ENCODE measurements at regions not wholly inside any gene's neighbourhood (a gene's known extent, or its start where the extent isn't known, plus 50 kb on each side); places are given as distances from the start of the nearest gene placed in this dataset.

DNA sequence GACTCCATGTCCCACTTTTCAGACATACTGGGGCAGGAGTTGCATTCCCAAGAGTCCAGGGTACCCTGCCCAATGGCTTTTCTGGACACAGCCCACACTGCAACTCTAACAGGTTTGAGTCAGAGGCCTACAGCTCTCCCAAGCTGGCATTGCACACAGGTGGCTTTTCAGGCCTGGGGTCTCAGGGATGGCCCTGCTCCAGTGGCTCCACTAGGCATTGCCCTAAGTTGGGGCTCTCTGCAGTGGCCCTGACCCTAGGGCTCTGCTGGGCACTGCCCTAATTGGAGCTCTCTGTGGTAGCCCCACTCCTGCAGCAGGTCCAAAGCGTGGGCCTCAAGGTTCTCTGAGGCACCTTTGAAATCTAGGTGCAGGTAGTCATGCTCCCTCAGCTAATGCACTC, 408.8 kb downstream of the SUCLA2 start:
- Histone ChIP-seq H4K5ac (ENCODE audit: low read depth, low read length) (no peak overlapping the region), H3K18ac (ENCODE audit: low read depth, low read length) (no peak overlapping the region), H2AK5ac (ENCODE audit: low read depth, low read length) (no peak overlapping the region), H2BK20ac (ENCODE audit: low read depth, low read length) (no peak overlapping the region), H4K8ac (ENCODE audit: low read depth in 2 of 2, low read length in 2 of 2) (no peak overlapping the region), H2AFZ (replicated peaks; ENCODE audit: low read length, poor library complexity) (no peak overlapping the region), H2AK9ac (replicated peaks; ENCODE audit: low read depth, low read length, poor library complexity) (no peak overlapping the region), H3K23ac (ENCODE audit: low read depth, low read length) (no peak overlapping the region), H3K27ac (ENCODE audit: insufficient read depth, low read length) (no peak overlapping the region), H3K36me3 (ENCODE audit: control insufficient read depth, insufficient read depth, low read length) (no peaks in the 10 kb centered on the region), H3K14ac (replicated peaks; ENCODE audit: low read depth, low read length) (no peak overlapping the region), H3K9me1 (ENCODE audit: insufficient read depth, low read length) (no peaks in the 10 kb centered on the region), H2BK120ac (ENCODE audit: low read depth, low read length) (no peak overlapping the region), H3K56ac (ENCODE audit: extremely low read depth, insufficient read depth, low read length) (no peak overlapping the region), H3K9ac (ENCODE audit: low read depth, low read length) (no peak overlapping the region), H4K91ac (ENCODE audit: insufficient read depth, low read depth, low read length) (no peak overlapping the region), H3K4me1 (ENCODE audit: control insufficient read depth, insufficient read depth, low read length) (no peaks in the 10 kb centered on the region), H3K4ac (ENCODE audit: low read depth, low read length) (no peak overlapping the region), H3K79me1 (ENCODE audit: low read depth in 1 of 2, low read length in 2 of 2) (no peaks in the 10 kb centered on the region), H3K4me2 (ENCODE audit: low read depth, low read length) (no peak overlapping the region), H3K9me3 (ENCODE audit: control insufficient read depth, insufficient read depth, low read length) (peaks cover 3% of the 10 kb centered on the region; the same call in 1 of the 2 replicates), H3K4me3 (ENCODE audit: insufficient read depth, low read depth, low read length) (no peak overlapping the region), H2BK15ac (ENCODE audit: low read depth, low read length) (no peak overlapping the region), H3K27me3 (ENCODE audit: control insufficient read depth, insufficient read depth, low read length) (no peaks in the 10 kb centered on the region), H2BK5ac (ENCODE audit: low read depth, low read length, poor library complexity, severe bottlenecking) (no peak overlapping the region), H4K20me1 (ENCODE audit: insufficient read depth, low read length) (no peaks in the 10 kb centered on the region)
- ChIA-PET POLR2A (ENCODE audit: unreplicated experiment) (no interaction called here), CTCF (no interaction called here)
- intact Hi-C loops (cut with micrococcal nuclease) (loop anchor here (10.0 kb wide), 1 partner anchor 827 kb away; no protein-coding TSS in a partner anchor), dilution Hi-C loops (cut with HindIII; ENCODE audit: low sequenced_read_pairs, unreplicated experiment) (no loop called here), in situ Hi-C loops (cut with MboI; ENCODE audit: low sequenced_read_pairs) (no loop called here)
- TF ChIP-seq CHD1 (IDR thresholded peaks at IDR 0.05; ENCODE audit: low read depth, low read length) (no peak), RFX5 (IDR thresholded peaks at IDR 0.05; ENCODE audit: low read depth, low read length) (no peak), SMC3 (IDR thresholded peaks at IDR 0.05; ENCODE audit: low read depth, low read length) (no peak), FOS (IDR thresholded peaks at IDR 0.05; ENCODE audit: low read depth, low read length) (no peak), MXI1 (IDR thresholded peaks at IDR 0.05; ENCODE audit: borderline replicate concordance, low read depth, low read length) (no peak), RCOR1 (IDR thresholded peaks at IDR 0.05; ENCODE audit: insufficient replicate concordance, low read length) (no peak), MAFK (IDR thresholded peaks at IDR 0.05; ENCODE audit: low read depth, low read length) (no peak), POLR2A (IDR thresholded peaks at IDR 0.05; ENCODE audit: low read depth, low read length) (no peak), CEBPB (IDR thresholded peaks at IDR 0.05; ENCODE audit: low read depth, low read length) (no peak), RAD21 (IDR thresholded peaks at IDR 0.05; ENCODE audit: low read length) (no peak), MAZ (IDR thresholded peaks at IDR 0.05; ENCODE audit: borderline replicate concordance, low read depth, low read length) (no peak), BHLHE40 (IDR thresholded peaks at IDR 0.05; ENCODE audit: low read depth, low read length) (no peak), NFE2L2 (IDR thresholded peaks at IDR 0.05; ENCODE audit: low read depth, low read length) (no peak)
- TF ChIP-seq, protein P1, sequence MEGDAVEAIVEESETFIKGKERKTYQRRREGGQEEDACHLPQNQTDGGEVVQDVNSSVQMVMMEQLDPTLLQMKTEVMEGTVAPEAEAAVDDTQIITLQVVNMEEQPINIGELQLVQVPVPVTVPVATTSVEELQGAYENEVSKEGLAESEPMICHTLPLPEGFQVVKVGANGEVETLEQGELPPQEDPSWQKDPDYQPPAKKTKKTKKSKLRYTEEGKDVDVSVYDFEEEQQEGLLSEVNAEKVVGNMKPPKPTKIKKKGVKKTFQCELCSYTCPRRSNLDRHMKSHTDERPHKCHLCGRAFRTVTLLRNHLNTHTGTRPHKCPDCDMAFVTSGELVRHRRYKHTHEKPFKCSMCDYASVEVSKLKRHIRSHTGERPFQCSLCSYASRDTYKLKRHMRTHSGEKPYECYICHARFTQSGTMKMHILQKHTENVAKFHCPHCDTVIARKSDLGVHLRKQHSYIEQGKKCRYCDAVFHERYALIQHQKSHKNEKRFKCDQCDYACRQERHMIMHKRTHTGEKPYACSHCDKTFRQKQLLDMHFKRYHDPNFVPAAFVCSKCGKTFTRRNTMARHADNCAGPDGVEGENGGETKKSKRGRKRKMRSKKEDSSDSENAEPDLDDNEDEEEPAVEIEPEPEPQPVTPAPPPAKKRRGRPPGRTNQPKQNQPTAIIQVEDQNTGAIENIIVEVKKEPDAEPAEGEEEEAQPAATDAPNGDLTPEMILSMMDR (conservative IDR thresholded peaks at IDR 0.05; ENCODE audit: low read depth, low read length): no peak
- TF ChIP-seq, protein P2, sequence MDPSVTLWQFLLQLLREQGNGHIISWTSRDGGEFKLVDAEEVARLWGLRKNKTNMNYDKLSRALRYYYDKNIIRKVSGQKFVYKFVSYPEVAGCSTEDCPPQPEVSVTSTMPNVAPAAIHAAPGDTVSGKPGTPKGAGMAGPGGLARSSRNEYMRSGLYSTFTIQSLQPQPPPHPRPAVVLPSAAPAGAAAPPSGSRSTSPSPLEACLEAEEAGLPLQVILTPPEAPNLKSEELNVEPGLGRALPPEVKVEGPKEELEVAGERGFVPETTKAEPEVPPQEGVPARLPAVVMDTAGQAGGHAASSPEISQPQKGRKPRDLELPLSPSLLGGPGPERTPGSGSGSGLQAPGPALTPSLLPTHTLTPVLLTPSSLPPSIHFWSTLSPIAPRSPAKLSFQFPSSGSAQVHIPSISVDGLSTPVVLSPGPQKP (IDR thresholded peaks at IDR 0.05; ENCODE audit: borderline replicate concordance, low read depth, low read length): no peak
- ATAC-seq (ENCODE audit: low read depth) (no peak), DNase-seq (no peak)
- no TSS peak for BruUV-seq (replicated peaks)
- WGBS, 2 experiments (ENCODE audit: extremely low coverage in 2 of 2, insufficient read length in 1 of 2): no CpG with 5 or more reads among the region's 1 CpG
